Loucy (cell line): ENCODE measurements at regions not wholly inside any gene's neighbourhood (a gene's known extent, or its start where the extent isn't known, plus 50 kb on each side); places are given as distances from the start of the nearest gene placed in this dataset.

Source experiments
- H2AFZ ChIP-seq: fragments of 200-600 bp; sonication (generic); 2 replicates; pipeline ENCODE4 v1.6.0; 2016; ENCODE audit warnings: antibody characterized with exemption, mild to moderate bottlenecking, low read length, moderate library complexity
- H3F3A ChIP-seq: fragments of 200-600 bp; 2 replicates; pipeline ENCODE4 v1.6.0; 2016; ENCODE audit warnings: antibody characterized with exemption, low read depth, mild to moderate bottlenecking
- H3K27me3 ChIP-seq: fragments of 200-600 bp; sonication (generic); 2 replicates; pipeline ENCODE4 v1.6.1; 2014; ENCODE audit warnings: low read length, mild to moderate bottlenecking; ENCODE audit not compliant: insufficient read depth, poor library complexity, severe bottlenecking
- H3K36me3 ChIP-seq: fragments of 200-600 bp; sonication (generic); 2 replicates; pipeline ENCODE4 v1.6.1; 2016; ENCODE audit warnings: low read length; ENCODE audit not compliant: insufficient read depth
- H3K4me1 ChIP-seq: fragments of 200-600 bp; sonication (generic); 2 replicates; pipeline ENCODE4 v1.5.1; 2014; ENCODE audit warnings: low read length, mild to moderate bottlenecking; ENCODE audit not compliant: insufficient read depth, poor library complexity, severe bottlenecking
- H3K4me2 ChIP-seq: fragments of 200-600 bp; sonication (generic); 2 replicates; pipeline ENCODE4 v1.6.0; 2014; ENCODE audit warnings: antibody characterized with exemption, low read length, low read depth, mild to moderate bottlenecking; ENCODE audit not compliant: poor library complexity, severe bottlenecking
- H3K4me3 ChIP-seq: fragments of 200-600 bp; sonication (generic); 2 replicates; pipeline ENCODE4 v1.5.1; 2014; ENCODE audit warnings: low read length, mild to moderate bottlenecking, mixed read lengths; ENCODE audit not compliant: poor library complexity, severe bottlenecking
- H3K79me2 ChIP-seq: fragments of 200-600 bp; sonication (generic); 2 replicates; pipeline ENCODE4 v1.6.1; 2014; ENCODE audit warnings: low read length; ENCODE audit not compliant: insufficient read depth
- H3K9ac ChIP-seq: fragments of 200-600 bp; sonication (generic); 2 replicates; pipeline ENCODE4 v1.6.0; 2014; ENCODE audit warnings: mild to moderate bottlenecking, low read depth, low read length, moderate library complexity; ENCODE audit not compliant: poor library complexity, severe bottlenecking
- H3K9me2 ChIP-seq: fragments of 200-600 bp; sonication (generic); replicated peaks from 2 replicates; pipeline ENCODE4 v1.6.1; 2016; ENCODE audit warnings: low read depth, low read length, mixed read lengths
- H3K9me3 ChIP-seq: fragments of 200-600 bp; sonication (generic); 2 replicates; pipeline ENCODE4 v1.6.1; 2014; ENCODE audit warnings: mild to moderate bottlenecking, antibody characterized with exemption, low read length, low read depth; ENCODE audit not compliant: insufficient read depth
- H4K20me1 ChIP-seq: fragments of 200-600 bp; sonication (generic); 2 replicates; pipeline ENCODE4 v1.6.0; 2014; ENCODE audit warnings: antibody characterized with exemption, low read length, mild to moderate bottlenecking; ENCODE audit not compliant: insufficient read depth, poor library complexity, severe bottlenecking
- CTCF ChIP-seq: fragments of 200-600 bp; sonication (generic); conservative IDR thresholded peaks from 2 replicates; pipeline ENCODE4 v1.5.1; 2014; ENCODE audit warnings: mild to moderate bottlenecking, antibody characterized with exemption, low read length
- EZH2phosphoT487 ChIP-seq: fragments of 200-600 bp; IDR thresholded peaks from 2 replicates; pipeline ENCODE4 v1.6.1; 2018; ENCODE audit warnings: antibody characterized with exemption, mild to moderate bottlenecking, moderate library complexity, borderline replicate concordance

DNA sequence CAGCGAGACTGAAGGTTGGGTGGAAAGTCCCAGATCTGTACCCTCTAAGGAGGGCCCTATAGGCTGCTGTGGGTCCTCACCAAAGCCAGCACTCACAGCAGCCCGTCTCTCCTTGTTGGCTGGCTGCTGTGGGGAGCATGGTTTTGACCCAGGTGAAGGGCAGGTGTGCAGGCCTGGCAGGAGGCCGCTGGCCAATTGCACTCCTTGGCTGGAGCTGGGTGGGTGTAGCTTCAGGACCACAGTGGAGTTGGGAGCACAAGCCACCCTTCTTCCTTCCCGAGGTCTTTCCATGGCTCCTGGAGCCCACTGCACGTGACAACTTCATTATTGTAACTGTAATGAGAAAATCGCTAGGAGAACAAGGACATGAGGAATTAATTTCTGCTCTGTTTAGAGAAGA, 287.7 kb upstream of the FOXQ1 start:
- no peaks in the 10 kb centered on the region for H3K4me1 ChIP-seq
- TF ChIP-seq EZH2phosphoT487 (no peak), CTCF (no peak)
- H3K36me3 ChIP-seq, result no peaks in the 10 kb centered on the region
- no peaks in the 10 kb centered on the region for H3K27me3 ChIP-seq
- H4K20me1 ChIP-seq, result no peaks in the 10 kb centered on the region
- H3K4me2 ChIP-seq, result no peak overlapping the region
- no peak overlapping the region for H2AFZ ChIP-seq
- no peak overlapping the region for H3K4me3 ChIP-seq
- H3K9me3 ChIP-seq, result peaks cover 4% of the 10 kb centered on the region; the same call in 1 of the 2 replicates
- H3F3A ChIP-seq, result no peaks in the 10 kb centered on the region
- H3K9me2 ChIP-seq, result no peaks in the 10 kb centered on the region
- no peak overlapping the region for H3K9ac ChIP-seq
- no peaks in the 10 kb centered on the region for H3K79me2 ChIP-seq

DNA sequence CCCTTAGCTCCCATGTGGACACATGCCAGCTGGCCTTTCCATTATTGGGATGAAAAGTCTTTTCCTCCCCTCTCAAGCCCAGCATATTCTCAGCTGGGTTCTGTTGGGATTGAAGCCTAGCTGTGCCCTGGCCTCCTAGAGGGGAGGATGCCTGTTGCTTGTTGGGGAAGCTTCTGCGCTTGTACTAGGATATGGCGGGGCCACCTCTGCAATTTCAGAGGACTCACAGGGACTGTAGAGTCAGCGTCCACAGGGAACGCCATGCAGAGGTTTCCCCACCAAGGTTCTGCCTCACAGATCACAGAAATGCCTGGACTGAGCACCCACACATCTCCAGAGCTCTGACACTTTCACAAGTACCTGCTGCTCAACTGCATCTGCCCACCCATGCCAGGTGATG, 288.7 kb upstream of the FOXQ1 start:
- Histone ChIP-seq H3K79me2 (no peaks in the 10 kb centered on the region), H2AFZ (no peak overlapping the region), H3K4me1 (no peaks in the 10 kb centered on the region), H3K9ac (no peak overlapping the region), H3K36me3 (no peaks in the 10 kb centered on the region), H3K9me3 (peaks cover 4% of the 10 kb centered on the region; the same call in 1 of the 2 replicates), H4K20me1 (no peaks in the 10 kb centered on the region), H3K9me2 (no peaks in the 10 kb centered on the region), H3K4me2 (no peak overlapping the region), H3F3A (no peaks in the 10 kb centered on the region), H3K4me3 (no peak overlapping the region), H3K27me3 (no peaks in the 10 kb centered on the region)
- TF ChIP-seq CTCF (no peak), EZH2phosphoT487 (no peak)

- H4K20me1 ChIP-seq, result no peaks in the 10 kb centered on the region
- no peak overlapping the region for H3K4me2 ChIP-seq
- no peaks in the 10 kb centered on the region for H3K79me2 ChIP-seq
- H3F3A ChIP-seq, result no peaks in the 10 kb centered on the region
- no peaks in the 10 kb centered on the region for H3K9me2 ChIP-seq
- H3K4me3 ChIP-seq, result no peak overlapping the region
- no peak overlapping the region for H2AFZ ChIP-seq
- no peak overlapping the region for H3K9ac ChIP-seq
- peaks cover 4% of the 10 kb centered on the region; the same call in 1 of the 2 replicates for H3K9me3 ChIP-seq
- no peaks in the 10 kb centered on the region for H3K4me1 ChIP-seq
- H3K36me3 ChIP-seq, result no peaks in the 10 kb centered on the region
- H3K27me3 ChIP-seq, result no peaks in the 10 kb centered on the region
- no peak for TF ChIP-seq CTCF
- no peak for TF ChIP-seq EZH2phosphoT487
These were observed 289.2 kb upstream of the FOXQ1 start for GRCh38 chr6:1022719-1023118.
